HCT116 (cell line): ENCODE measurements at regions not wholly inside any gene's neighbourhood (a gene's known extent, or its start where the extent isn't known, plus 50 kb on each side); places are given as distances from the start of the nearest gene placed in this dataset.

Experiments
- ATAC-seq: fragments of 200-7000 bp; cut with Tn5 transposase; 2 replicates; pipeline ENCODE4 v1.9.1; 2020; ENCODE audit warnings: mild to moderate bottlenecking, moderate library complexity
- BruUV-seq: library from RNA; stranded (reverse); fragments of 400-500 nt; replicated peaks from 2 replicates; lab custom pipeline; 2021; lab: Mats Ljungman, UMichigan
- CTCF ChIA-PET: fragments of 300-600 bp; sonication (Branson Sonifier 250); formaldehyde crosslinking; loops from one replicate; lab custom pipeline; 2021; ENCODE audit warnings: antibody characterized with exemption; lab: Charles Lee
- POLR2A ChIA-PET: fragments of 300-600, 350-600 bp; sonication (Branson Sonifier 250); formaldehyde crosslinking; loops from one replicate; lab custom pipeline; 2021; ENCODE audit warnings: antibody characterized with exemption; lab: Charles Lee
- RAD21 ChIA-PET, 2 experiments: fragments of 300-600 bp; sonication (Branson Sonifier 250); formaldehyde crosslinking; loops; one replicate each; lab custom pipeline; 2023; ENCODE audit warnings: low total read pairs in 2 of 2; ENCODE audit not compliant: uncharacterized antibody in 2 of 2, unreplicated experiment in 2 of 2, low non-redundant PET in 1 of 2; lab: Charles Lee
- DNase-seq: peaks from one replicate; pipeline ENCODE4 v3.0.0-alpha.2; 2010; ENCODE audit warnings: low read depth, low spot score
- H2AFZ ChIP-seq: fragments of 200-600 bp; shearing (Covaris generic), sonication (generic); 2 replicates; pipeline ENCODE4 v1.6.1; 2017; ENCODE audit warnings: low read depth, mixed run types, mixed read lengths, antibody characterized with exemption, low read length; ENCODE audit not compliant: poor library complexity, severe bottlenecking
- H3K27ac ChIP-seq: 2 replicates; pipeline ENCODE4 v1.5.1; 2012; ENCODE audit warnings: low read depth, low read length
- H3K27me3 ChIP-seq: fragments of 200-600 bp; sonication (generic); 2 replicates; pipeline ENCODE4 v1.6.1; 2016; ENCODE audit warnings: mixed run types, low read length, mixed read lengths; ENCODE audit not compliant: insufficient read depth
- H3K36me3 ChIP-seq, 2 experiments: fragments of 200-500 bp in 1 of 2; fragments of 200-600 bp in 1 of 2; sonication (Bioruptor generic) in 1 of 2; sonication (generic) in 1 of 2; 2 replicates each; pipeline versions ENCODE4 v1.5.1 to v1.6.1; 2014 to 2016; ENCODE audit warnings: low read length in 2 of 2, inconsistent platforms in 1 of 2, mixed read lengths in 1 of 2, mixed run types in 1 of 2; ENCODE audit not compliant: insufficient read depth in 2 of 2, control insufficient read depth in 1 of 2
- H3K4me1 ChIP-seq, 2 experiments: fragments of 200-600 bp in 1 of 2; sonication (generic) in 1 of 2; 2 replicates each; pipeline versions ENCODE4 v1.5.1 to v1.6.1; 2012 to 2017; ENCODE audit warnings: low read length in 2 of 2, inconsistent platforms in 1 of 2, mild to moderate bottlenecking in 1 of 2, mixed read lengths in 1 of 2, mixed run types in 1 of 2, moderate library complexity in 1 of 2; ENCODE audit not compliant: insufficient read depth in 2 of 2, control insufficient read depth in 1 of 2
- H3K4me2 ChIP-seq: fragments of 200-600 bp; sonication (generic); 2 replicates; pipeline ENCODE4 v1.6.1; 2017; ENCODE audit warnings: mixed run types, low read length, mixed read lengths
- H3K4me3 ChIP-seq, 2 experiments: fragments of 200-600 bp in 1 of 2; sonication (generic) in 1 of 2; replicated peaks in 1 of 2; 2 replicates each; pipeline ENCODE4 v1.5.1; 2011 to 2016; ENCODE audit warnings: low read length in 2 of 2, control low read depth in 1 of 2, low read depth in 1 of 2, mild to moderate bottlenecking in 1 of 2, mixed read lengths in 1 of 2, mixed run types in 1 of 2
- H3K79me2 ChIP-seq: fragments of 200-600 bp; sonication (generic); 2 replicates; pipeline ENCODE4 v1.6.1; 2017; ENCODE audit warnings: mild to moderate bottlenecking, mixed run types, low read length, moderate library complexity, mixed read lengths; ENCODE audit not compliant: insufficient read depth
- H3K9ac ChIP-seq: fragments of 200-600 bp; sonication (generic); 2 replicates; pipeline ENCODE4 v1.6.1; 2016; ENCODE audit warnings: low read length, mixed read lengths
- H3K9me2 ChIP-seq: fragments of 200-600 bp; sonication (generic), shearing (Covaris generic); 2 replicates; pipeline ENCODE4 v1.6.1; 2017; ENCODE audit warnings: mixed run types, mild to moderate bottlenecking, moderate library complexity; ENCODE audit not compliant: insufficient read depth
- H3K9me3 ChIP-seq, 2 experiments: fragments of 200-500 bp in 1 of 2; fragments of 200-600 bp in 1 of 2; sonication (Bioruptor generic) in 1 of 2; sonication (generic) in 1 of 2; 2 replicates each; pipeline ENCODE4 v1.6.1; 2014 to 2017; ENCODE audit warnings: low read length in 2 of 2, mixed read lengths in 2 of 2, inconsistent platforms in 1 of 2, low read depth in 1 of 2, mild to moderate bottlenecking in 1 of 2, mixed run types in 1 of 2, moderate library complexity in 1 of 2; ENCODE audit not compliant: control insufficient read depth in 1 of 2, insufficient read depth in 1 of 2
- H4K20me1 ChIP-seq: fragments of 200-600 bp; sonication (generic), shearing (Covaris generic); 2 replicates; pipeline ENCODE4 v1.6.1; 2017; ENCODE audit warnings: mixed run types, mild to moderate bottlenecking, moderate library complexity; ENCODE audit not compliant: insufficient read depth
- CEBPB ChIP-seq: IDR thresholded peaks from 2 replicates; pipeline ENCODE4 v1.6.1; 2012; ENCODE audit warnings: low read depth
- EGR1 ChIP-seq: IDR thresholded peaks from 2 replicates; pipeline ENCODE4 v1.6.1; 2012; ENCODE audit warnings: low read depth
- ELF1 ChIP-seq: IDR thresholded peaks from 2 replicates; pipeline ENCODE4 v1.6.1; 2012; ENCODE audit warnings: low read depth, borderline replicate concordance
- EZH2 ChIP-seq: fragments of 200-600 bp; sonication (generic); IDR thresholded peaks from 2 replicates; pipeline ENCODE4 v1.6.1; 2017; ENCODE audit warnings: antibody characterized with exemption, mixed run types
- EZH2phosphoT487 ChIP-seq: fragments of 200-600 bp; IDR thresholded peaks from 2 replicates; pipeline ENCODE4 v1.6.1; 2018; ENCODE audit warnings: antibody characterized with exemption, borderline replicate concordance
- FOSL1 ChIP-seq: IDR thresholded peaks from 2 replicates; pipeline ENCODE4 v1.6.1; 2012; ENCODE audit warnings: low read depth
- MAX ChIP-seq: IDR thresholded peaks from 2 replicates; pipeline ENCODE4 v1.6.1; 2012
- POLR2A ChIP-seq: IDR thresholded peaks from 2 replicates; pipeline ENCODE4 v1.7.0; 2011; ENCODE audit warnings: borderline replicate concordance; ENCODE audit not compliant: insufficient read depth, insufficient read length; ENCODE audit errors: extremely low read depth
- POLR2AphosphoS5 ChIP-seq: IDR thresholded peaks from 2 replicates; pipeline ENCODE4 v1.6.1; 2011; ENCODE audit warnings: mild to moderate bottlenecking, low read depth, low read length, moderate library complexity
- SIN3A ChIP-seq: IDR thresholded peaks from 2 replicates; pipeline ENCODE4 v1.6.1; 2012; ENCODE audit warnings: low read depth
- TCF7L2 ChIP-seq: IDR thresholded peaks from 2 replicates; pipeline ENCODE4 v1.7.0; 2011; ENCODE audit warnings: borderline replicate concordance, inconsistent platforms; ENCODE audit not compliant: insufficient read depth, insufficient read length; ENCODE audit errors: extremely low read depth
- YY1 ChIP-seq: IDR thresholded peaks from 2 replicates; pipeline ENCODE4 v1.6.1; 2011; ENCODE audit warnings: low read length, low read depth, moderate library complexity, mild to moderate bottlenecking; ENCODE audit not compliant: insufficient replicate concordance; ENCODE audit errors: extremely low read depth
- ZBTB33 ChIP-seq: IDR thresholded peaks from 2 replicates; pipeline ENCODE4 v1.6.1; 2011; ENCODE audit warnings: mild to moderate bottlenecking, low read length, moderate library complexity; ENCODE audit not compliant: insufficient replicate concordance; ENCODE audit errors: extremely low read depth
- ZFX ChIP-seq: fragments of 450-650 bp; IDR thresholded peaks from 2 replicates; pipeline ENCODE4 v1.6.1; 2017
- ZNF274 ChIP-seq: fragments of 200-500 bp; sonication (Bioruptor generic); IDR thresholded peaks from 2 replicates; pipeline ENCODE4 v1.6.1; 2014; ENCODE audit warnings: mild to moderate bottlenecking, low read depth, low read length, inconsistent platforms
- intact Hi-C: fragments of 100-400 bp; cut with micrococcal nuclease; formaldehyde crosslinking; loops from 2 replicates; pipeline ENCODE4 v1.10.0; 2022
- TF ChIP-seq, protein P1 (sequence below): IDR thresholded peaks from 2 replicates; pipeline ENCODE4 v1.6.1; 2012; ENCODE audit warnings: low read depth

DNA sequence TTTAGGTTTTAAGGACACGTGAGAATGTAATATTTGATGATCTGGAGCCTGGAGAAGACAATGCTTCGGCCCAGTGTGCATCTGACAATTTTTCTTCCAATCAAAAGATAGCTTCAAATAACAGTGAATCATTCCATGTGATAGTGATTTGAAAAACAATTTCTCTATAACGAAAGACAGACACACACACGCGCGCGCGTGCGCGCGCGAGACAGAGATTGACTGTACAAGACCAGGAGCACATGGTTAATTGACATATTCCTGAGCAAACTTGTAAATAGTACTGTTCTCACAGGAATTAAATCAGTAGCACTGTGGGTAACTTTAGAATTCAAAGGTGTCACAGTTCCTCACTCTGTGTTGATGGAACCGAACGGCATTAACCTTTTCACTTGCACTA lies 287.5 kb upstream of the LMO3 start:
- no peaks in the 10 kb centered on the region for H4K20me1 ChIP-seq
- TF ChIP-seq YY1 (no peak), ELF1 (no peak), POLR2A (no peak), MAX (no peak), FOSL1 (no peak), ZBTB33 (no peak), EZH2 (no peak), POLR2AphosphoS5 (no peak), ZNF274 (no peak), EZH2phosphoT487 (no peak), TCF7L2 (no peak), CEBPB (no peak), SIN3A (no peak), EGR1 (no peak), ZFX (no peak)
- TF ChIP-seq, protein P1, sequence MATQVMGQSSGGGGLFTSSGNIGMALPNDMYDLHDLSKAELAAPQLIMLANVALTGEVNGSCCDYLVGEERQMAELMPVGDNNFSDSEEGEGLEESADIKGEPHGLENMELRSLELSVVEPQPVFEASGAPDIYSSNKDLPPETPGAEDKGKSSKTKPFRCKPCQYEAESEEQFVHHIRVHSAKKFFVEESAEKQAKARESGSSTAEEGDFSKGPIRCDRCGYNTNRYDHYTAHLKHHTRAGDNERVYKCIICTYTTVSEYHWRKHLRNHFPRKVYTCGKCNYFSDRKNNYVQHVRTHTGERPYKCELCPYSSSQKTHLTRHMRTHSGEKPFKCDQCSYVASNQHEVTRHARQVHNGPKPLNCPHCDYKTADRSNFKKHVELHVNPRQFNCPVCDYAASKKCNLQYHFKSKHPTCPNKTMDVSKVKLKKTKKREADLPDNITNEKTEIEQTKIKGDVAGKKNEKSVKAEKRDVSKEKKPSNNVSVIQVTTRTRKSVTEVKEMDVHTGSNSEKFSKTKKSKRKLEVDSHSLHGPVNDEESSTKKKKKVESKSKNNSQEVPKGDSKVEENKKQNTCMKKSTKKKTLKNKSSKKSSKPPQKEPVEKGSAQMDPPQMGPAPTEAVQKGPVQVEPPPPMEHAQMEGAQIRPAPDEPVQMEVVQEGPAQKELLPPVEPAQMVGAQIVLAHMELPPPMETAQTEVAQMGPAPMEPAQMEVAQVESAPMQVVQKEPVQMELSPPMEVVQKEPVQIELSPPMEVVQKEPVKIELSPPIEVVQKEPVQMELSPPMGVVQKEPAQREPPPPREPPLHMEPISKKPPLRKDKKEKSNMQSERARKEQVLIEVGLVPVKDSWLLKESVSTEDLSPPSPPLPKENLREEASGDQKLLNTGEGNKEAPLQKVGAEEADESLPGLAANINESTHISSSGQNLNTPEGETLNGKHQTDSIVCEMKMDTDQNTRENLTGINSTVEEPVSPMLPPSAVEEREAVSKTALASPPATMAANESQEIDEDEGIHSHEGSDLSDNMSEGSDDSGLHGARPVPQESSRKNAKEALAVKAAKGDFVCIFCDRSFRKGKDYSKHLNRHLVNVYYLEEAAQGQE, result no peak
- TF ChIP-seq, all 23 proteins: peak for 0
- BruUV-seq, result no TSS peak
- no peak overlapping the region for H3K4me2 ChIP-seq
- no peaks in the 10 kb centered on the region for H3K4me1 ChIP-seq
- H3K9me3 ChIP-seq, result no peaks in the 10 kb centered on the region
- intact Hi-C loops, result no loop called here
- H3K36me3 ChIP-seq, result no peaks in the 10 kb centered on the region
- POLR2A ChIA-PET, result no interaction called here
- no peaks in the 10 kb centered on the region for H3K27me3 ChIP-seq
- no peaks in the 10 kb centered on the region for H3K9me2 ChIP-seq
- RAD21 ChIA-PET, result no interaction called here
- DNase-seq (no peak), ATAC-seq (no peak)
- H3K27ac ChIP-seq, result no peak overlapping the region
- CTCF ChIA-PET, result no interaction called here
- H2AFZ ChIP-seq, result no peak overlapping the region
- no peak overlapping the region for H3K9ac ChIP-seq
- no peaks in the 10 kb centered on the region for H3K79me2 ChIP-seq
- H3K4me3 ChIP-seq, result no peak overlapping the region
